Left lung (tissue), 4 donors: ENCODE measurements at regions not wholly inside any gene's neighbourhood (a gene's known extent, or its start where the extent isn't known, plus 50 kb on each side); places are given as distances from the start of the nearest gene placed in this dataset.

Experiments
- ATAC-seq: fragments of 200-7000 bp; cut with Tn5 transposase; one replicate; pipeline ENCODE4 v1.9.1; 2020; ENCODE audit warnings: moderate library complexity
- DNase-seq, 4 donors: peaks; one replicate each; pipeline ENCODE4 v3.0.0-alpha.2; 2013 to 2020
- H3K27ac ChIP-seq, 2 donors: fragments of 200-600 bp; sonication (generic) in 1 of 2; one replicate each; pipeline versions ENCODE4 v1.5.0 to v1.8.0; 2020 to 2021
- H3K27me3 ChIP-seq, 2 donors: fragments of 200-600 bp; sonication (generic) in 1 of 2; one replicate each; pipeline versions ENCODE4 v1.5.0 to v1.8.0; 2020 to 2021
- H3K36me3 ChIP-seq, 2 donors: fragments of 200-600 bp; sonication (generic) in 1 of 2; one replicate each; pipeline versions ENCODE4 v1.5.0 to v1.8.0; 2020 to 2021
- H3K4me1 ChIP-seq, 2 donors: fragments of 200-600 bp; one replicate each; pipeline ENCODE4 v1.8.0; 2021
- H3K4me3 ChIP-seq, 2 donors: fragments of 200-600 bp; sonication (generic) in 1 of 2; one replicate each; pipeline versions ENCODE4 v1.5.0 to v1.8.0; 2020 to 2021; ENCODE audit warnings: mild to moderate bottlenecking in 1 of 2
- H3K9me3 ChIP-seq, 2 donors: fragments of 200-600 bp; sonication (generic) in 1 of 2; one replicate each; pipeline versions ENCODE4 v1.5.0 to v1.8.0; 2020 to 2021
- intact Hi-C, 2 donors: fragments of 100-400 bp; cut with DNase I; formaldehyde crosslinking; loops; one replicate each; pipeline versions ENCODE4 v1.11.2 to v1.14.2; 2022
- TF ChIP-seq, protein P1 (sequence below), 2 donors: fragments of 200-600 bp; sonication (generic) in 1 of 2; IDR thresholded peaks; one replicate each; pipeline versions ENCODE4 v1.5.0 to v1.8.0; 2021; ENCODE audit warnings: antibody characterized with exemption in 2 of 2
- donor health status: DM: no; HTN: yes; CAD: no.
- donor health status: DM: no; HTN: no; CAD: no.

DNA sequence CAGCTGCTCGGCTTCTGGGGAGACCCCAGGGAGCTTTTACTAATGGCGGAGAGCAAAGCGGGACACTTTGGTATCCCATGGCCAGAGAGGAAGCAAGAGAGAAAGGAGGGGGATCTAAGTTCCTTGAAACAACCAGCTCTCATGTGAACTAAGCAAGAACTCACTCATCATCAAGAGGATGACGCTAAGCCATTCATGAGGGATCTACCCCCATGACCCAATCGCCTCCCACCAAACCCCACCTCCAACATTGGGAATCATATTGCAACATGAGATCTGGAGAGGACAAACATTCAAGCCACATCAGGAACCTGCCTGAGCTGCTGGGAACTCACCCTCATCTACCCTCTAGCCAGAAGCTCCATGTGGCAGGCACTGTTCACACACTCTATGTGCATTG, 372.1 kb upstream of the RUNX1 start:
- Histone ChIP-seq H3K4me1 (no peaks in the 10 kb centered on the region), H3K27me3 (peaks cover 0 to under 1% of the 10 kb centered on the region in 2 donors), H3K27ac (no peak overlapping the region), H3K9me3 (peaks cover 0 to 12% of the 10 kb centered on the region in 2 donors), H3K4me3 (no peak overlapping the region), H3K36me3 (no peaks in the 10 kb centered on the region)
- TF ChIP-seq, protein P1, sequence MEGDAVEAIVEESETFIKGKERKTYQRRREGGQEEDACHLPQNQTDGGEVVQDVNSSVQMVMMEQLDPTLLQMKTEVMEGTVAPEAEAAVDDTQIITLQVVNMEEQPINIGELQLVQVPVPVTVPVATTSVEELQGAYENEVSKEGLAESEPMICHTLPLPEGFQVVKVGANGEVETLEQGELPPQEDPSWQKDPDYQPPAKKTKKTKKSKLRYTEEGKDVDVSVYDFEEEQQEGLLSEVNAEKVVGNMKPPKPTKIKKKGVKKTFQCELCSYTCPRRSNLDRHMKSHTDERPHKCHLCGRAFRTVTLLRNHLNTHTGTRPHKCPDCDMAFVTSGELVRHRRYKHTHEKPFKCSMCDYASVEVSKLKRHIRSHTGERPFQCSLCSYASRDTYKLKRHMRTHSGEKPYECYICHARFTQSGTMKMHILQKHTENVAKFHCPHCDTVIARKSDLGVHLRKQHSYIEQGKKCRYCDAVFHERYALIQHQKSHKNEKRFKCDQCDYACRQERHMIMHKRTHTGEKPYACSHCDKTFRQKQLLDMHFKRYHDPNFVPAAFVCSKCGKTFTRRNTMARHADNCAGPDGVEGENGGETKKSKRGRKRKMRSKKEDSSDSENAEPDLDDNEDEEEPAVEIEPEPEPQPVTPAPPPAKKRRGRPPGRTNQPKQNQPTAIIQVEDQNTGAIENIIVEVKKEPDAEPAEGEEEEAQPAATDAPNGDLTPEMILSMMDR (IDR thresholded peaks at IDR 0.05): no peak
- ATAC-seq: no peak
- DNase-seq: no peak
- intact Hi-C loops: no loop called here

DNA sequence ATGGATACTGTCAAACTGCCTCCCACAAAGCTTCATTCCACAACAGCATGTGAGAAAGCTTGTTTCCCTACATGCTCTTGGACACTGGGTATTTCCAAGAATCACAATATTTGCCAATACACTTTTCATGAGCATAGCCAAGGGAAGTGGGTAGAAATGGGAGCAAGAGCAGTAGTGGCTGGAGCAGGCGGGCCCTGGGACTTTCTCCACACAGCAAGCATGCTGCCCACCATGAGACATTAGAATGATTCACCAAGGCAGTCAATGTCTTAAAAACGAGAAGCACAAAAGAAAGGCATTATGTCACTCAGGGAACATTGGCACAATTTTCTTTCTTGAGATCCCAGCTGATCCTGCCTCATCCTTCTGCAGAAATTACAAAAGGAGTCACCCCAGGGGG, 371.6 kb upstream of the RUNX1 start:
- Histone ChIP-seq H3K27ac (no peak overlapping the region), H3K9me3 (peaks cover 0 to 12% of the 10 kb centered on the region in 2 donors), H3K4me1 (no peaks in the 10 kb centered on the region), H3K36me3 (no peaks in the 10 kb centered on the region), H3K4me3 (no peak overlapping the region), H3K27me3 (no peaks in the 10 kb centered on the region)
- TF ChIP-seq, protein P1 (IDR thresholded peaks at IDR 0.05): no peak
- intact Hi-C loops: no loop called here
- DNase-seq (no peak), ATAC-seq (no peak)

DNA sequence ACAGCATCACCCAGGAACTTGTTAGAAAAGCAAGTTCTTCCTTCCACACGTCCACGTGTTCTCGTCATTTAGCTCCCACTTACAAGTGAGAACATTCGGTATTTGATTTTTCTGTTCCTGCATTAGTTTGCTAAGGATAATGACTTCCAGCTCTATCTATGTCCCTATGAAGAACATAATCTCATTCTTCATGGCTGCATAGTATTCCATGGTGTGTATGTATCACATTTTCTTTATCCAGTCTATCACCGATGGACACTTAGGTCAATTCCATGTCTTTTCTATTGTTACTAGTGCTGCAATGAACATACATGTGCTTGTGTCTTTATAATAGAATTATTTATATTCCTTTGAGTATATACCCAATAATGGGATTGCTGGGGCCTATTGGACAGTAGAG, 368.7 kb upstream of the RUNX1 start:
- ATAC-seq (no peak), DNase-seq (no peak)
- Histone ChIP-seq H3K4me1 (no peaks in the 10 kb centered on the region), H3K36me3 (no peaks in the 10 kb centered on the region), H3K27me3 (no peaks in the 10 kb centered on the region), H3K4me3 (no peak overlapping the region), H3K27ac (no peak overlapping the region), H3K9me3 (peaks cover 0 to 11% of the 10 kb centered on the region in 2 donors)
- TF ChIP-seq, protein P1 (IDR thresholded peaks at IDR 0.05): no peak
- intact Hi-C loops: no loop called here

DNA sequence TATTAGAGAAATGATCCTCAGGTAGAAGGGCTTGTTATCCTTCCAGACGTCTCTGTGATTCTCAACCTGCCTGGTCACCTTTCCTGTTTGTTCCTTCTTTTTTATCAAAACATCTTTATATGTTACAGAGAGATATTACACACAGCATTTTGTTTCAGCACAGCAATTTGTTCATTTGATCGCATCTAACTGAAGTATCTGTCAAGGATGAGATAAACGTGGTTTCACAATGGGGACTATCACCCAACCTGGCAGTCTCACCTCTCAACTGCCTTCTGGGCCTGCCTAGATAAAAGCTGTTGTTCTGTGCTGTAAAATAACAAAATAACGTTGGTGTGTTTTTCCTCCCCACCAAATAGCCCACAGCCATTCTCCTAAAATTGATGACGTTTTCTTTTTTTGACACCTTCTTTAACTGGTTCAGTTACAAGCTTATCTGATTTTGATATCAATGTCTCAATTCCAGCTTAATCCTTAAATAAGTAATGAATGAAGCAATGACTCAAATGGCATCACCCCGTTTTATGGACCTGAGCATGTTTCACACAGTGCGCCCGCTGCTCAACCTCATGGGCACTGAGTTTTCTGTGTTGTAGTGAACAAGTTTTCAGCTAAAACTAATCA, 367.9 kb upstream of the RUNX1 start:
- ATAC-seq (no peak), DNase-seq (no peak)
- TF ChIP-seq, protein P1 (IDR thresholded peaks at IDR 0.05): no peak
- Histone ChIP-seq H3K27ac (no peak overlapping the region), H3K9me3 (peaks cover 0 to 4% of the 10 kb centered on the region in 2 donors), H3K27me3 (no peaks in the 10 kb centered on the region), H3K4me3 (no peak overlapping the region), H3K4me1 (no peaks in the 10 kb centered on the region), H3K36me3 (no peaks in the 10 kb centered on the region)
- intact Hi-C loops: no loop called here

DNA sequence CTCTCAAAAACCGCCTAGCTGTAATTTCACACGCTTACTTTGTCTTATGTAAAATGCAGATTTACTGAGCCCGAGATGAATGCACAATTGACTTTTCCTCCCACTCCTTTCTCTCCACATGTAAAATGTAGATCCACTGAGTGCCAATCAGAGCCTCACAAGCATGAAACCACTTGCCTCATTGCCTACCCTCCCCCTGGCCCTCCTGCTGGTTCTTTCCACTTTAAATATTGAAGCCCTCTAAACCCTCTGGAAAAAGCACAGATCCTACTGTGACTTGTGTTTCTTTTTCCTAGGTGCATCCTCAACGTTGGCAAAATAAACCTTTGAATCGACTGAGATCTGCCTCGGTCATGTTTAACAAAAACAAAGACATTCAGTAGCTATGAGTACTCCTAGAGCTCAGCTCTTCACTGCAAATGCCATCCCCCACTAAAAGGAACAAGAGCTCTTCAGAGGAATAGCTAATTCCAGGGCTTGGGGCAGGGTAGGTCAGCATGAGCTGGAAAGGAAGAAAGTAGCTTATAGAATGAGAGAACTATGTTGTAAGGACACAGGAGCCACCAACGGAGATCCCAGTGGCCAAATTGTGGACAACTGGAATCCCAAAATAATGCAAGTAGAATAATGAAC, 365.5 kb upstream of the RUNX1 start:
- DNase-seq (peak in 1 of 4 donors; percentile 15), ATAC-seq (peak; percentile 86)
- Histone ChIP-seq H3K36me3 (no peaks in the 10 kb centered on the region), H3K9me3 (no peaks in the 10 kb centered on the region), H3K4me3 (no peak overlapping the region), H3K4me1 (no peaks in the 10 kb centered on the region), H3K27ac (no peak overlapping the region), H3K27me3 (no peaks in the 10 kb centered on the region)
- intact Hi-C loops: no loop called here
- TF ChIP-seq, protein P1 (IDR thresholded peaks at IDR 0.05): no peak
